Hepatocyte (in vitro differentiated cells): ENCODE measurements at regions not wholly inside any gene's neighbourhood (a gene's known extent, or its start where the extent isn't known, plus 50 kb on each side); places are given as distances from the start of the nearest gene placed in this dataset.
"Not testable (repeated sequence)": the region's sequence is repeated elsewhere in the genome, so short reads cannot be mapped to it uniquely, and the experiment has no call there.

ENCODE experiments used
- DNase-seq: peaks from one replicate; pipeline ENCODE4 v3.0.0-alpha.2; 2016; ENCODE audit warnings: low spot score
- H2AFZ ChIP-seq: fragments of 200-600 bp; sonication (generic); 2 replicates; pipeline ENCODE4 v1.6.0; 2016; ENCODE audit warnings: antibody characterized with exemption, mild to moderate bottlenecking
- H3K27ac ChIP-seq: fragments of 200-600 bp; sonication (generic); 2 replicates; pipeline ENCODE4 v1.5.1; 2016; ENCODE audit warnings: mild to moderate bottlenecking
- H3K27me3 ChIP-seq: fragments of 200-600 bp; sonication (generic); 2 replicates; pipeline ENCODE4 v1.6.1; 2016
- H3K36me3 ChIP-seq: fragments of 200-600 bp; sonication (generic); replicated peaks from 2 replicates; pipeline ENCODE4 v1.5.1; 2016; ENCODE audit warnings: low read depth; ENCODE audit not compliant: insufficient read depth
- H3K4me1 ChIP-seq: fragments of 200-600 bp; sonication (generic); 2 replicates; pipeline ENCODE4 v1.5.1; 2016; ENCODE audit warnings: mild to moderate bottlenecking, moderate library complexity; ENCODE audit not compliant: insufficient read depth
- H3K4me2 ChIP-seq: fragments of 200-600 bp; sonication (generic); 2 replicates; pipeline ENCODE4 v1.6.0; 2016
- H3K4me3 ChIP-seq: fragments of 200-600 bp; sonication (generic); 2 replicates; pipeline ENCODE4 v1.5.1; 2016; ENCODE audit warnings: mild to moderate bottlenecking
- H3K79me2 ChIP-seq: fragments of 200-600 bp; sonication (generic); 2 replicates; pipeline ENCODE4 v1.6.0; 2017; ENCODE audit warnings: mild to moderate bottlenecking
- H3K9me2 ChIP-seq: fragments of 200-600 bp; sonication (generic); replicated peaks from 2 replicates; pipeline ENCODE4 v1.6.0; 2017; ENCODE audit warnings: mild to moderate bottlenecking; ENCODE audit not compliant: insufficient read depth
- H3K9me3 ChIP-seq: fragments of 200-600 bp; sonication (generic); 2 replicates; pipeline ENCODE4 v1.5.1; 2016; ENCODE audit warnings: low read depth, mild to moderate bottlenecking
- H4K20me1 ChIP-seq: fragments of 200-600 bp; sonication (generic); 2 replicates; pipeline ENCODE4 v1.6.0; 2016; ENCODE audit warnings: mild to moderate bottlenecking; ENCODE audit not compliant: insufficient read depth, poor library complexity, severe bottlenecking
- CTCF ChIP-seq: fragments of 200-600 bp; sonication (generic); IDR thresholded peaks from 2 replicates; pipeline ENCODE4 v1.5.1; 2016; ENCODE audit warnings: antibody characterized with exemption, mild to moderate bottlenecking; ENCODE audit not compliant: poor library complexity
- EZH2 ChIP-seq: fragments of 200-600 bp; sonication (generic); IDR thresholded peaks from 2 replicates; pipeline ENCODE4 v1.6.1; 2016; ENCODE audit warnings: antibody characterized with exemption, mild to moderate bottlenecking, borderline replicate concordance
- EZH2phosphoT487 ChIP-seq: fragments of 200-600 bp; sonication (generic); IDR thresholded peaks from one replicate; pipeline ENCODE4 v1.6.1; 2018; ENCODE audit warnings: antibody characterized with exemption, mild to moderate bottlenecking, low read depth, moderate library complexity; ENCODE audit not compliant: unreplicated experiment, severe bottlenecking
- WGBS: methylation state at CpG from one replicate; pipeline ENCODE4 v1.1.6; 2016; ENCODE audit warnings: low lambda C conversion rate; ENCODE audit errors: missing lambda C conversion rate; 5-methylcytosine and 5-hydroxymethylcytosine counted together

- DNase-seq: no peak
- H3K36me3 ChIP-seq: no peaks in the 10 kb centered on the region
- H3K4me3 ChIP-seq: no peak overlapping the region
- no peak overlapping the region for H3K27ac ChIP-seq
- WGBS: 91% methylated on average over 2 of the region's 2 CpGs
- no peaks in the 10 kb centered on the region for H3K9me2 ChIP-seq
- H3K79me2 ChIP-seq: no peaks in the 10 kb centered on the region
- no peaks in the 10 kb centered on the region for H3K9me3 ChIP-seq
- H3K4me2 ChIP-seq: no peak overlapping the region
- no peak for TF ChIP-seq EZH2
- TF ChIP-seq EZH2phosphoT487: no peak
- TF ChIP-seq CTCF: no peak
- H2AFZ ChIP-seq: no peak overlapping the region
- H3K27me3 ChIP-seq: no peaks in the 10 kb centered on the region
- no peaks in the 10 kb centered on the region for H4K20me1 ChIP-seq
- H3K4me1 ChIP-seq: no peaks in the 10 kb centered on the region
Measured at GRCh38 chr9:20240498-20240897, 381.8 kb downstream of the MLLT3 start.

- Histone ChIP-seq H3K4me2 (no peak overlapping the region), H3K27me3 (no peaks in the 10 kb centered on the region), H3K9me3 (no peaks in the 10 kb centered on the region), H3K79me2 (no peaks in the 10 kb centered on the region), H3K9me2 (no peaks in the 10 kb centered on the region), H3K27ac (no peak overlapping the region), H3K36me3 (no peaks in the 10 kb centered on the region), H3K4me1 (no peaks in the 10 kb centered on the region), H3K4me3 (no peak overlapping the region), H4K20me1 (no peaks in the 10 kb centered on the region), H2AFZ (no peak overlapping the region)
- no peak for DNase-seq
- 73% methylated on average over 1 of the region's 1 CpG for WGBS
- TF ChIP-seq EZH2 (no peak), EZH2phosphoT487 (no peak), CTCF (no peak)
Measured at GRCh38 chr9:20238921-20239320, 383.4 kb downstream of the MLLT3 start.

- Histone ChIP-seq H3K4me3 (no peak overlapping the region), H4K20me1 (no peaks in the 10 kb centered on the region), H3K9me3 (no peaks in the 10 kb centered on the region), H3K36me3 (no peaks in the 10 kb centered on the region), H3K27me3 (no peaks in the 10 kb centered on the region), H3K79me2 (no peaks in the 10 kb centered on the region), H3K4me1 (no peaks in the 10 kb centered on the region), H3K27ac (no peak overlapping the region), H2AFZ (no peak overlapping the region), H3K9me2 (no peaks in the 10 kb centered on the region), H3K4me2 (no peak overlapping the region)
- TF ChIP-seq EZH2phosphoT487: no peak
- no peak for DNase-seq
- WGBS: 91% methylated on average over 1 of the region's 1 CpG
Measured at GRCh38 chr9:20237686-20238085, 384.6 kb downstream of the MLLT3 start.

- WGBS: 70% methylated on average over 4 of the region's 4 CpGs
- no peak overlapping the region for H2AFZ ChIP-seq
- H3K4me3 ChIP-seq: no peak overlapping the region
- no peaks in the 10 kb centered on the region for H3K4me1 ChIP-seq
- no peaks in the 10 kb centered on the region for H4K20me1 ChIP-seq
- no peaks in the 10 kb centered on the region for H3K36me3 ChIP-seq
- no peaks in the 10 kb centered on the region for H3K9me3 ChIP-seq
- H3K27ac ChIP-seq: peak overlapping the region; percentile 47
- no peaks in the 10 kb centered on the region for H3K27me3 ChIP-seq
- DNase-seq: peak; percentile 26
- TF ChIP-seq CTCF (no peak), EZH2phosphoT487 (no peak), EZH2 (no peak)
- no peaks in the 10 kb centered on the region for H3K79me2 ChIP-seq
- no peaks in the 10 kb centered on the region for H3K9me2 ChIP-seq
- no peak overlapping the region for H3K4me2 ChIP-seq
Measured at GRCh38 chr9:20236676-20237075, 385.6 kb downstream of the MLLT3 start.

GRCh38 chr9:20235206-20235605 lies 387.1 kb downstream of the MLLT3 start:
- H3K79me2 ChIP-seq, H3K9me2 ChIP-seq, H2AFZ ChIP-seq, H3K27ac ChIP-seq, DNase-seq, H3K27me3 ChIP-seq, H4K20me1 ChIP-seq, H3K4me3 ChIP-seq, H3K4me2 ChIP-seq, H3K36me3 ChIP-seq, H3K9me3 ChIP-seq, H3K4me1 ChIP-seq: not testable (repeated sequence)
- WGBS: 96% methylated on average over 11 of the region's 11 CpGs
